SU-DHL-6 (cell line): ENCODE measurements at regions not wholly inside any gene's neighbourhood (a gene's known extent, or its start where the extent isn't known, plus 50 kb on each side); places are given as distances from the start of the nearest gene placed in this dataset.

Experiments
- H2AFZ ChIP-seq: fragments of 200-600 bp; sonication (generic); 2 replicates; pipeline ENCODE4 v1.6.1; 2014; ENCODE audit warnings: low read depth, mild to moderate bottlenecking, moderate library complexity, mixed read lengths, antibody characterized with exemption, low read length; ENCODE audit not compliant: severe bottlenecking
- H3F3A ChIP-seq: fragments of 200-600 bp; shearing (Covaris generic); 2 replicates; pipeline ENCODE4 v1.6.0; 2016; ENCODE audit warnings: antibody characterized with exemption, mild to moderate bottlenecking; ENCODE audit not compliant: insufficient read depth
- H3K27ac ChIP-seq: fragments of 200-600 bp; sonication (generic); 2 replicates; pipeline ENCODE4 v1.5.1; 2016; ENCODE audit warnings: low read depth, mild to moderate bottlenecking, low read length, moderate library complexity, mixed read lengths
- H3K27me3 ChIP-seq: fragments of 200-600 bp; sonication (generic), shearing (Covaris generic); 2 replicates; pipeline ENCODE4 v1.6.0; 2014; ENCODE audit warnings: mild to moderate bottlenecking, low read length
- H3K36me3 ChIP-seq: fragments of 200-600 bp; sonication (generic); 2 replicates; pipeline ENCODE4 v1.6.1; 2014; ENCODE audit warnings: mild to moderate bottlenecking, low read length, mixed read lengths
- H3K4me2 ChIP-seq: fragments of 300-600, 200-600 bp; shearing (Covaris generic), sonication (generic); 2 replicates; pipeline ENCODE4 v1.6.0; 2014; ENCODE audit warnings: low read length, low read depth, mild to moderate bottlenecking; ENCODE audit not compliant: poor library complexity, severe bottlenecking
- H3K4me3 ChIP-seq: fragments of 200-600 bp; sonication (generic); 2 replicates; pipeline ENCODE4 v1.5.1; 2014; ENCODE audit warnings: antibody characterized with exemption, low read length, mild to moderate bottlenecking, mixed read lengths; ENCODE audit not compliant: insufficient read depth, poor library complexity, severe bottlenecking
- H3K79me2 ChIP-seq: fragments of 200-600 bp; sonication (generic); 2 replicates; pipeline ENCODE4 v1.6.1; 2014; ENCODE audit warnings: mild to moderate bottlenecking, low read length, moderate library complexity; ENCODE audit not compliant: insufficient read depth
- H3K9ac ChIP-seq: fragments of 200-600 bp; sonication (generic); 2 replicates; pipeline ENCODE4 v1.7.0; 2014; ENCODE audit warnings: mild to moderate bottlenecking, low read length
- H3K9me2 ChIP-seq: fragments of 200-600 bp; sonication (generic); replicated peaks from 2 replicates; pipeline ENCODE4 v1.6.1; 2014; ENCODE audit warnings: low read length; ENCODE audit not compliant: insufficient read depth
- H3K9me3 ChIP-seq: fragments of 200-600 bp; sonication (generic); 2 replicates; pipeline ENCODE4 v1.6.1; 2014; ENCODE audit warnings: low read length, mixed read lengths; ENCODE audit not compliant: insufficient read depth
- H4K20me1 ChIP-seq: fragments of 200-600 bp; sonication (generic); 2 replicates; pipeline ENCODE4 v1.6.1; 2014; ENCODE audit warnings: low read depth, mild to moderate bottlenecking, antibody characterized with exemption, low read length, moderate library complexity, mixed read lengths
- EZH2phosphoT487 ChIP-seq: fragments of 200-600 bp; sonication (generic), shearing (Covaris generic); conservative IDR thresholded peaks from 2 replicates; pipeline ENCODE4 v1.6.1; 2018; ENCODE audit warnings: mild to moderate bottlenecking, antibody characterized with exemption, low read length, moderate library complexity, mixed read lengths
- TF ChIP-seq, protein P1 (sequence below): fragments of 200-600 bp; sonication (generic); IDR thresholded peaks from one replicate; pipeline ENCODE4 v1.5.1; 2017; ENCODE audit warnings: antibody characterized with exemption, mild to moderate bottlenecking, low read length, moderate library complexity; ENCODE audit not compliant: insufficient read depth, poor library complexity, severe bottlenecking

DNA sequence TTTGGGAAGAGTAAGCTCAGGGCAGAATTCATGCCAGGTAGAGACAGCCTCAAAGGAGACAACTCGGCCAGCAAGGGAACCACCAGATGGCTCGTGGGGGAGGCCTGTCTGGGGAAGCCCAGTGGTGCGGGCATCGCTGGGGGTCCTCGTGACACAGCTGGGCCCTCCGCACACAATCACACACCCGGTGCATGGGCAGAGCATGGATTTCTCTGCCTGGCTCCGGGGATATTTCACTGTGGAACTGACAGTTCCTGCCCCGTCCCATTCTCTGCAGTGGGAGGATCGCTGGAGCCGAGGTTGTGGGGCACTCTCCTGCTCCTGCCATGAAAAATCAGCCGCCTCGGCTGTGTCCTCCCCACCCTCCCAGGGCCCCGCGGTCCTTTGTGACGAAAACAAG, 108.0 kb downstream of the CRYAA start:
- Histone ChIP-seq H3K4me3 (no peak overlapping the region), H3K9me3 (no peaks in the 10 kb centered on the region), H3K9ac (no peak overlapping the region), H3K27ac (no peak overlapping the region), H3K9me2 (no peaks in the 10 kb centered on the region), H3F3A (no peaks in the 10 kb centered on the region), H3K27me3 (no peaks in the 10 kb centered on the region), H2AFZ (no peak overlapping the region), H3K4me2 (no peak overlapping the region), H3K79me2 (no peaks in the 10 kb centered on the region), H3K36me3 (no peaks in the 10 kb centered on the region), H4K20me1 (no peaks in the 10 kb centered on the region)
- no peak for TF ChIP-seq EZH2phosphoT487
- TF ChIP-seq, protein P1, sequence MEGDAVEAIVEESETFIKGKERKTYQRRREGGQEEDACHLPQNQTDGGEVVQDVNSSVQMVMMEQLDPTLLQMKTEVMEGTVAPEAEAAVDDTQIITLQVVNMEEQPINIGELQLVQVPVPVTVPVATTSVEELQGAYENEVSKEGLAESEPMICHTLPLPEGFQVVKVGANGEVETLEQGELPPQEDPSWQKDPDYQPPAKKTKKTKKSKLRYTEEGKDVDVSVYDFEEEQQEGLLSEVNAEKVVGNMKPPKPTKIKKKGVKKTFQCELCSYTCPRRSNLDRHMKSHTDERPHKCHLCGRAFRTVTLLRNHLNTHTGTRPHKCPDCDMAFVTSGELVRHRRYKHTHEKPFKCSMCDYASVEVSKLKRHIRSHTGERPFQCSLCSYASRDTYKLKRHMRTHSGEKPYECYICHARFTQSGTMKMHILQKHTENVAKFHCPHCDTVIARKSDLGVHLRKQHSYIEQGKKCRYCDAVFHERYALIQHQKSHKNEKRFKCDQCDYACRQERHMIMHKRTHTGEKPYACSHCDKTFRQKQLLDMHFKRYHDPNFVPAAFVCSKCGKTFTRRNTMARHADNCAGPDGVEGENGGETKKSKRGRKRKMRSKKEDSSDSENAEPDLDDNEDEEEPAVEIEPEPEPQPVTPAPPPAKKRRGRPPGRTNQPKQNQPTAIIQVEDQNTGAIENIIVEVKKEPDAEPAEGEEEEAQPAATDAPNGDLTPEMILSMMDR = no peak

DNA sequence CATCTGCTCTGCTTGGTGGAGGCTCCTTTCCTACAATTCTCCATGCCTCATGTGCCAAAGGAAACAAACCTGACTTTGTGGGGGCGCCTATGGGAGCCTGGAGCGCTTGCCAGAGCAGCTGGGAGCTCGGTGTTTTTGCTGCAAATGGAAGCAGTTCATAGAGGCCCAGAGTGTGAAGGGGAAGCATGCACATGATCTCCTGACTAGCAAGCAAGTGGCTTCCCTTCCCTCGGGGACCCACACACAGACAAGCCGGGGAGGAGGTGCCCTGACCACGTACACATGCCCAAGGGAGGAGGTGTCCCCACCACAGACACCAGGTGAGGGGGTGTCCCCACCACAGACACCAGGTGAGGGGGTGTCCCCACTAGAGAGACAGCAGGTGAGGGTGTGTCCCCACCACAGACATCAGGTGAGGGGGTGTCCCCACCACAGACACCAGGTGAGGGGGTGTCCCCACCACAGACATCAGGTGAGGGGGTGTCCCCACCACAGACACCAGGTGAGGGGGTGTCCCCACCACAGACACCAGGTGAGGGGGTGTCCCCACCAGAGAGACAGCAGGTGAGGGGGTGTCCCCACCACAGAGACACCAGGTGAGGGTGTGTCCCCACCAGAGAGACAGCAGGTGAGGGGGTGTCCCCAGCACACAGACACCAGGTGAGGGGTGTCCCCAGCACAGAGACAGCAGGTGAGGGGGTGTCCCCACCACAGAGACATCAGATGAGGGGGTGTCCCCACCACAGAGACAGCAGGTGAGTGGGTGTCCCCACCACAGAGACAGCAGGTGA, 106.8 kb downstream of the CRYAA start:
- Histone ChIP-seq H3K9me2 (no peaks in the 10 kb centered on the region), H3K4me2 (no peak overlapping the region), H3F3A (no peaks in the 10 kb centered on the region), H3K79me2 (no peaks in the 10 kb centered on the region), H3K27ac (no peak overlapping the region), H3K9ac (no peak overlapping the region), H3K36me3 (no peaks in the 10 kb centered on the region), H3K27me3 (no peaks in the 10 kb centered on the region), H3K4me3 (no peak overlapping the region), H2AFZ (no peak overlapping the region), H3K9me3 (no peaks in the 10 kb centered on the region), H4K20me1 (no peaks in the 10 kb centered on the region)
- TF ChIP-seq, protein P1 = no peak

DNA sequence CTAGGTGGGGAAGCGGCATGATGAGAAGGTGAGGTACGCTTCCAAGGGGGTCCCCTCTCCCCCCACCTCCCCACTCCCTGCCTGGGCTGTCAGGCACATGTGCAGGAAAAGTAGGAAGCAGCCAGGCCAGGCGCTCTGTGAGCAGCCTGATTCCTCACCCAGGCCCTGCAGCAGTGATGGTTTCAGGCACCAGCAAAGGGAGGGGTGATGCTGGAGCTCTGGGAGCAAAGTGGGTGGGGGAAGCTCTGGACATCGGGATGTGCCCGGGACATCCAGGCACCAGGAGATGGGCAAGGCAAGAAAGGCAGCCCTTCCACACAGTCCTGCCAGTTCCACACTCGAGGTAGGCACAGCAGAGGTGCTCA, 106.1 kb downstream of the CRYAA start:
- Histone ChIP-seq H4K20me1 (no peaks in the 10 kb centered on the region), H3K9me3 (no peaks in the 10 kb centered on the region), H3K79me2 (no peaks in the 10 kb centered on the region), H3K27ac (no peak overlapping the region), H3K9me2 (no peaks in the 10 kb centered on the region), H3K9ac (no peak overlapping the region), H3K4me2 (no peak overlapping the region), H3K36me3 (no peaks in the 10 kb centered on the region), H3F3A (no peaks in the 10 kb centered on the region), H3K4me3 (no peak overlapping the region), H3K27me3 (no peaks in the 10 kb centered on the region), H2AFZ (no peak overlapping the region)
- TF ChIP-seq, protein P1 = no peak
- no peak for TF ChIP-seq EZH2phosphoT487
